HL-60/S4 treated with phorbol 12-myristate 13-acetate at 8.2 ng/mL for 4 days and 3 days (cell line): ENCODE measurements at regions not wholly inside any gene's neighbourhood (a gene's known extent, or its start where the extent isn't known, plus 50 kb on each side); places are given as distances from the start of the nearest gene placed in this dataset.
"Not testable (repeated sequence)": the region's sequence is repeated elsewhere in the genome, so short reads cannot be mapped to it uniquely, and the experiment has no call there.

Experiments used
- in situ Hi-C: fragments of 300-500 bp; cut with MboI; formaldehyde crosslinking; loops from 2 replicates; pipeline ENCODE4 v1.15.0; 2022; ENCODE audit warnings: low sequenced_read_pairs

DNA sequence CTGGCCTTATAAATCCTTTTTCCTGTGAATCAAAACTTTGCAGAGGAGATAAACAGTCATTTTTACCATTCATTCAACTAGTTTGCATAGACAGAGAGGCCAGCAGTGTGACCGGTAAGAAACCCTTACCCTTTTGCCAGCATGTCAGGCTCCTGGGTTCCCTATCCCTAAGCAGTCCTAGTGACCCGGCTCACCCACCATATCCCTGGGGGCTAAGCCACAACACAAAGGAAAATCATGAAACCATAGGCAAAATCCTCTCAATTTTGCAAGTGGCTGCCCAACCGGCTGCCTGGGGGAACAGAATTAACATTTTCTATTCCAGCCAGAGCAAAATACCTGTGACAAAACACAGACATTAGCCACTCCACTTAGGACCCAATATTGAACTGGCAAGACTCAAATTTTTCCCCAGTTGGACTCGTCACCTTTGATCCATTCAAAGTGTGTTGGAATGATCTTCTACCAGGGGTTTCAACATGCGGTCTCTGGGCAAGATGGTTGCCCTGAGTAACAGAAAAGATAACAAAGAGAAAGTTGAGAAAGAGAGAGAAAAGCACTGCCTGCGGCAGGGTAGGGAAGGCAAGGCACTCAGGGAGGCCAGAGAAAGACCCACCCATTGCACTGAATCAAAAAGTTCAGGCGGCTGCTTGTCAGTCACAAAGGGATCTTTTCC lies 174.8 kb upstream of the NAMPT start:
- in situ Hi-C loops: loop anchor here (10.0 kb wide), 1 partner anchor 275 kb away; no protein-coding TSS in a partner anchor

- in situ Hi-C loops: no loop called here
Observed at GRCh38 chr7:106457678-106458077, 172.9 kb upstream of the NAMPT start.

- in situ Hi-C loops: no loop called here
Observed at GRCh38 chr7:106456329-106456728, 171.5 kb upstream of the NAMPT start.

- in situ Hi-C loops: no loop called here
Observed at GRCh38 chr7:106452031-106452851, 167.5 kb upstream of the NAMPT start.

- in situ Hi-C loops: no loop called here
Observed at GRCh38 chr7:106451171-106451570, 166.4 kb upstream of the NAMPT start.

DNA sequence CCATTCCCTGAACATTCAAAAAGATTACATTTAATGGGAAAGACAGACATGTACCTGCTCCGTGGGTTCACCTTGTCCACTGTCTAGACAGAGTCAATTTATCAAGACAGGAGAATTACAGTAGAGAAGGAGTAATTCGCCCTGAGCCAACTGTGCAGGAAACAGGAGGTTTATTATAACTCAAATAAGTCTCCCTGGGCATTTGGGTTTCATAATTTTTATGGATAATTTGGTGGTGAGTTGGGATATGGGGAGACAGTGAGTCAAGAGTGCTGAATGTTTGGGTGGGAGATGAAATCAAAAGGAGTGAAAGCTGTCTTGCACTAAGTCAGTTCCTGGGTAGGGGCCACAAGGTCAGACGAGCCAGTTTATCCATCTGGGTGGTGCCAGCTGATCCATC lies 165.9 kb upstream of the NAMPT start:
- in situ Hi-C loops: no loop called here

GRCh38 chr7:106448992-106449859 lies 164.4 kb upstream of the NAMPT start:
- in situ Hi-C loops: no loop called here

DNA sequence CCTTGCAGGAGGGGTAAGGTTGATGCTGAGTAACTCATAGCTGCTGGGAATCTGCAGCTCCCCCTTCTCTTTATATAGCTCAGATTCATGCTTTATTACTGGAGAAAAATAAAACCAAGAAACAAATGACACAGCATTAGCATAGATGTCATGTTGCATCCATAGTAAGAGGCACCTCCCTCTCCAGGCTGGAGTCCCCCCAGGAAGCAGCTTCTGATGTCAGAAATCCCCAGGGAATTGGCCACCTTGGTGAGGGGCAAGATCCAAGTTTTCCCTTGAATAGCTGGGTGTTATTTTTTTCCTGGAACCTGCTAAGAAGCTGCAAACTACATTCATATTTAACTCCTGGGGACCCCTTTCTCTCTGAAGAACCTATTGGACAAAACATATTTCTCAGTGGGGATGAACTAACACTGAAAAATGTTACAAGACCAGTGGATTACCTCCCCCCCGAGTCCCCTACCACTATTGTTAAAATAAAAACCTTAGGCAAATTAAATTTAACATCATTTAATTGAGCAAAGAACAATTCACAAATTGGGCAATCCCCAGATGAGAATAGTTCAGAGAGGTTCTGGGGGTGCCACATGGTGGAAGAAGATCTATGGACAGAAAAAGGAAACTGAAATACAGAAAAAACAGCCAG lies 163.7 kb upstream of the NAMPT start:
- in situ Hi-C loops: no loop called here

DNA sequence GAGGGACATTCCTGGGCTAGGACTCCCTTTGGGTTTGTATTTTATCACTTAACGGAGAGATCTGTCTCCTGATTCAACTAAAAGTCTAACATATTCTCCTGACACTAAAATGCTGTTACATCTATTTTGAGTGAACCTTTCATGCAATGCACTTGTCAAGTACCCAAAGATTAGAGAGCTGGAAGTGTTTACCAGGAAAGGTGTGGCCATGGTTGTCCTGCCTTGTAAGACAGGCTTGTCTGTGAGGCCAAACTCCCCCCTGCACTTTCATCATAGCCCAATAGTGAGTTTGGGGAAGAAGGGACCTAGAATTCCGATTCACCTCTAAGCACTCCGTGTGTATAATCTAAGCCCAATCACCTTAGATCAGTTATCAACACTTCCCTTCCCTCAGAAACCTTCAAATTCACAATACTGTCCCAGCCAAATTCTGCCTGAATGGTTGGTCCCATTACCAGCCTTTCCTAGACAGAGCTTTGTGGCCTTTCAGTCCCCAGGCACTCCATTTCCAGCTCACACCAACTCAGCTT lies 162.6 kb upstream of the NAMPT start:
- in situ Hi-C loops: no loop called here

DNA sequence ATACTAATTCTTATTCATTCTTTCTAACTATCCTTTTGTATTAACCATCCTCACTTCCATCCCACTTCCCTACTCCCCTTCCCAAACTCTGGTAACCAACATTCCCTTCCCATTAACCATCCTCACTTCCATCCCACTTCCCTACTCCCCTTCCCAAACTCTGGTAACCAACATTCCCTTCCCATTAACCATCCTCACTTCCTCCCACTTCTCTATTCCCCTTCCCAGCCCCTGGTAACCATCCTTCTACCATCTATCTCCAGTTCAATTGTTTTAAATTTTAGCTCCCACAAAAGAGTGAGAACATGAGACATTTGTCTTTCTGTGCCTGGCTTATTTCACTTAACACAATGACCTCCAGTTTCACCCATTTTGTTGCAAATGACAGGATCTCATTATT lies 160.6 kb upstream of the NAMPT start:
- in situ Hi-C loops: not testable (repeated sequence)

DNA sequence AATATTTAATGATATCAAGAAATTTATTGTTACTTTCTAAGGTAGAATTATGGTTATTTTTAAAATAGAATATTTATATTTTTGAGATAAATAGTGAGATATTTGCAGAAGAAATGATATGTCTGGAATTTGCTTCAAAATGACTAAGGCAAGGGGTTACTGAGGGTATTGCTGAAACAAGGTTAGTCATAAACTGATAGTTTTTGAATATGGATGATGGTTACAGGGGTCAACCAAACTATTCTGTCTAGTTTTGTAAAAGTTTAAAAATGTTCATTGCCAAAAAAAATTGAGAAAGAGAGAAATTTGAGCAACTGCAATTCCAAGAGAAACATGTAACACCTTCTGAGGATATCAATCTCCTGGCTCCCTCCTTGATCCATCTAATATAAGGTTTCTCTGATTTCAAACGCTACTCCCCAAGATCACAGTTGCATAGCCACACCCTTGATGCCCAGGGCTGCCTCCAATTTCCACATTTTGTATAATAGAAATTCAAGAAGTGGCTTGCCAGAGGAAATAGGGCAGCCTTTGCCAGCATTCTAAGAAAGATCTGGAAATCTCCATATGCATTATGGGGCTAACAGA lies 159.4 kb upstream of the NAMPT start:
- in situ Hi-C loops: no loop called here

DNA sequence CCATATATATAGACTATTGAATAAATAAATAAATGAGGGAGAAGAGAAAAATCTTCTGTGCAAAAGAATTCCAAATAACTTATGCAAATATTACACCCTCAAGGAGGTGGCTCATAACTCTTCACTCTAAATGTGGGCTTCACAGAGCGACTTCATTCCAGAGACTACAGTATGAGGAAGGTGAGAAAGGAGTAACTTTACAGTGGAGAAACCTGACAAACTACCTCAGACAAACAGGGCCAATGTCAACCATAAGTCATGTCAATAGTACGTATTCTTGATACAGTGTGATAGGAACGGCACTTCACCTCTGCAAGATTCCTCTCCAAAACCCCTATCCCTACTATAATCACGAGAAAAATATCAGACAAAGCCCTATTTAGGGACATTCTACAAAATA lies 158.4 kb upstream of the NAMPT start:
- in situ Hi-C loops: no loop called here

DNA sequence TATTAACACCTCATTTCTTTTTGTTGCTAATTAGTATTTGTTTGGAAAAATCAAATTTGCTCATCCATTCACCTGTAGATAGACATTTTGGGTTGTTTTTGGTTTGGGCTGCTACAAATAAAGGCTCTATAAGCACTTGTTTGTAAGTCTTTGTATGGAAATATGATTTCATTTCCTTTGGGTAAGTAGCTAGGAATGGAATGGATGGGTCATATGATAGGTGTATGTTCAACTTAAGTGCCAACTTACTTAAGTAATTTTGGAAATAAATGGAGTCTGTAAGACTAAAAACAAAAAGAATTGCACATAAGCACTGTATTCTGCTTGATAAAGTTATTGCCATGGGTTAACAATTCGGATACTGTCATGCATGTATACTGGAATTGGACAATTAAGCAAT lies 157.7 kb upstream of the NAMPT start:
- in situ Hi-C loops: no loop called here

DNA sequence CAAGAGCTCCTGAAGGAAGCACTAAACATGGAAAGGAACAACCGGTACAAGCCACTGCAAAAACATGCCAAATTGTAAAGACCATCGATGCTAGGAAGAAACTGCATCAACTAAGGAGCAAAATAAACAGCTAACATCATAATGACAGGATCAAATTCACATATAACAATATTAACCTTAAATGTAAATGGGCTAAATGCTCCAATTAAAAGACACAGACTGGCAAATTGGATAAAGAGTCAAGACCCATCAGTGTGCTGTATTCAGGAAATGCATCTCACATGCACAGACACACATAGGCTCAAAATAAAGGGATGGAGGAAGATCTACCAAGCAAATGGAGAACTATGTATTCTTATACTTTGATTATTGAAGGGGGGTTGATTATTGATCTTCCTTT lies 156.6 kb upstream of the NAMPT start:
- in situ Hi-C loops: not testable (repeated sequence)

- in situ Hi-C loops: not testable (repeated sequence)
Observed at GRCh38 chr7:106436933-106437332, 152.2 kb upstream of the NAMPT start.

GRCh38 chr7:106433377-106433776 lies 148.6 kb upstream of the NAMPT start:
- in situ Hi-C loops: no loop called here

DNA sequence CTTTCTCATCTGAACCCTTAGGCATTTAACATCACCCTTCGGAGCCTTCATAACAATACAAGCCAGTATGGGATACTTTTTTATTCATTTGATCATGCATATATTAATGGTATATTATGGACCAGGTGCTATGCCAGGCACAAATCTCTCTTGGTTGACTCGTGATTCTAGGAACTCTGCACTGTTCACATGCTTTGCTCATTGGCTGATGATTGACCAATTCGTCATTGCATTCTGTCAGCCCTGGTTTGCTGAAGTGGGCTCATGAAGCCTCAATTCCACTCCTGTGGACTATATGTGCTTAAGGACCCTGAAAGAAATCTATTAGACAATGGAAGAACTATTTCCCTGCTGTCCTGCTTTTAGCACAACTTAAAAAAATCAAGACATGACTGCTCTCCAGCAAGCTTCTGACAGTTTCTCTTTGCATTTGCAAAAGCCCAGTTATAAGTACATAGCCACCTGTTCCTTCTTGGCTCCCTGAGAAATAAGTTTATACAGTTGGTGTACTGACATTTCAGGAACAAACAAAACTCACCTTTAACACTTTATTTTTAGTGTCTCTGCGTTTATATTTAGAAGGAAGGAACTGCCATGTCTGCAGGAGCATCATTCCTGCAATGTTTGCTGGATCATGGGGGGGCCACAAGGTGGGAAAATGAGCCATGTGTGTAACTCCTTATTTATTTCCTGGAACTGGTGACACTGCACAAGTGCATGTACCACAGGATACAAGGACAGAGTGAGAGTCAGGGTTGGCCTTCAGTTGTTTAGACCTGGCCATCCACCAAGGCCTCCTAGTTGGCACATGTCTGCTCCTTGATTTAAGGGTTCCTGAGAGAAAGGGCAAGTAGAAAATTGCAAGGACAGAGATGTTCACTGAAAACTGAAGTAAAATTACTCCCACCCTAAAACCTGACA lies 146.0 kb upstream of the NAMPT start:
- in situ Hi-C loops: no loop called here

DNA sequence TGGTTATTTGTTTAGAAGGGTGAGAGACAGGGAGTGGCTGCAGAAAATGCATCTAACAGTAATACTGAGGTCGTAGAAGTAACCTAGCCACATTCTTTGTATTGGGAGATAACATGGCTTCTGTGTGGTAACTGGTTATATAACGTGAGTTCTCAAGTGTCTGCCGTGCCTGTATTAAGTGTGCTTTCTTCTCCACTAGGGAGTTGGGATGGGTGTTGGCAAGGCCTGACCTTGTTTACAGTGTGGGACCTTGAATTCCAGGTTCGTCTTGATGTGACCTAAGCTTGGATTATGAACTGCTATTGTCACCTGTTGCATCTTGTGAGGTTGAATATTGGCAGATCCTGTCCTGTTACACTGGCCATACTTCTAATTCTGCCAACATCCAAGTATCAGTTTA lies 145.3 kb upstream of the NAMPT start:
- in situ Hi-C loops: no loop called here

GRCh38 chr7:106426803-106427202 lies 142.0 kb upstream of the NAMPT start:
- in situ Hi-C loops: no loop called here
